RWPE1 (cell line): ENCODE measurements at regions not wholly inside any gene's neighbourhood (a gene's known extent, or its start where the extent isn't known, plus 50 kb on each side); places are given as distances from the start of the nearest gene placed in this dataset.

Experiments
- CTCF ChIA-PET: fragments of 350-600 bp; sonication (Branson Sonifier 250); formaldehyde crosslinking; extraction: SDS; loops from one replicate; lab custom pipeline; 2021; lab: Yijun Ruan, JAX
- POLR2A ChIA-PET: fragments of 400-600 bp; formaldehyde crosslinking; extraction: SDS; loops from one replicate; lab custom pipeline; 2020; ENCODE audit warnings: antibody characterized with exemption; ENCODE audit not compliant: low non-redundant PET; lab: Yijun Ruan, JAX
- DNase-seq: peaks from one replicate; pipeline ENCODE4 v3.0.0; 2012; ENCODE audit warnings: low spot score
- H3K27ac ChIP-seq: fragments of 450-650 bp; 2 replicates; pipeline ENCODE4 v1.5.1; 2017
- CTCF ChIP-seq: fragments of 450-650 bp; conservative IDR thresholded peaks from 2 replicates; pipeline ENCODE4 v1.5.1; 2017; ENCODE audit warnings: low read depth, mild to moderate bottlenecking

DNA sequence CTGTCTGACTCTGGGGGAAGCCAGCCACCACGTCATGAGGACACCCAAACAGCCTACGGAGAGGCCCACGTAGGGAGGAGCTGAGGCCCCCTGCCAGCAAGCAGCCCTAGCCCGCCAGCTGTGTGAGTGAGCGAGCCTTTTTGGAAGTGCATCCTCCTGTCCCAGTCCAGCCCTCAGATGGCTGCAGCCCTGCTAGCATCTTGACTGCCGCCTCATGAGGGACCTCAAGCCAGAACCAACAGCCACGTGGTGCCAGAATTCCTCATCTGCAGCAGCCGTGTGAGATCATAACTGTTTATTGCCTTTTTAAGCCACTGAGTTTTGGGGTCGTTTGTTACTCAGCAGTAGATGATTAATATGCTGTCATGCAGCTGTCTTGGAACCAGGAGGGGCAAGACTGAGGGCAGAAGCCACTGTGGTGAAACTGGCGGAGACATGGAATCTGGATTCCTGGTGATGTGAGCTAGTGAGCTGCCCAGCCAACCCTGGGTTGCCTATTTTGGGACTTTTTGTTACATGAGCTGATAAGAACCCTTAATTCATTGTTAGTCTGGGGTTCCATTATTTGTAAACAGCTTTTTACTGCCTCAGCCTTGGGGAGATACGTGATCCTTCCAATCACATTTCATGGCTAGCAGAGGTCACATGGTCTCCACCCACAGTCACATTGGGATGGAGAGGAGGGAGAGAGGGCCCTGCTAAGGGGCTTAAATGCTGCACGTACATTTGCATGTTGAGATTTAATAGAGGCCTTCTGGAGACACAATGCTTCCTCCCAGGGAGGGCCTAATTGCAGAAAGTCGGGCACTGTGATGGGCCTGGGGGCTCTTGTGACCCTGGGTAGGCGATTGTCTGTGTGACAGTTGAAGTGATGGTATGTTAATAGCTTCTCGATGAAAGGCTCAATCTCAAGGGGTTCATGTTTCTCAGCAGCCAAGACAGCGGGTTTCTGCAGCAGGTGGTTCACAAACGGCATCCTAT lies 73.8 kb downstream of the RPLP1 start:
- POLR2A ChIA-PET, result no interaction called here
- no peak for DNase-seq
- no peak for TF ChIP-seq CTCF
- H3K27ac ChIP-seq, result no peak overlapping the region
- CTCF ChIA-PET, result no interaction called here

DNA sequence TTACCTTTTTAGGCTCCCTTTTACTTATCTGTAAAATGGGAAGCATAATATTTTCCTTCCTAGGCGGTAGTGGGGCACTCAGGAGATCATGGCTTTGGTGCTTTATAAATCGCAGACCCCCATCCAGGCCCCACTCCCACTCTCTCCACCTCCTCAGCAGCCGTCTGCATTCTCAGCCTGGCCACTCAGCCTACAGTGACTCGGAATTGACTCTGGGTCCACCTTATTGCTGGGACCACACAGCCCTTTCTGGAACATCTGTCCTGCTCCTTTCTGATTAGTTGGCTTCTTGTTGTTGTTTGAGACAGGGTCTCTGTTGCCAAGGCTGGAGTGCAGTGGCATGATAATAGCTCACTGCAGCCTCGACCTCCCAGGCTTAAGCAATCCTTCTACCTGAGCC lies 76.5 kb downstream of the RPLP1 start:
- ChIA-PET POLR2A (no interaction called here), CTCF (no interaction called here)

DNA sequence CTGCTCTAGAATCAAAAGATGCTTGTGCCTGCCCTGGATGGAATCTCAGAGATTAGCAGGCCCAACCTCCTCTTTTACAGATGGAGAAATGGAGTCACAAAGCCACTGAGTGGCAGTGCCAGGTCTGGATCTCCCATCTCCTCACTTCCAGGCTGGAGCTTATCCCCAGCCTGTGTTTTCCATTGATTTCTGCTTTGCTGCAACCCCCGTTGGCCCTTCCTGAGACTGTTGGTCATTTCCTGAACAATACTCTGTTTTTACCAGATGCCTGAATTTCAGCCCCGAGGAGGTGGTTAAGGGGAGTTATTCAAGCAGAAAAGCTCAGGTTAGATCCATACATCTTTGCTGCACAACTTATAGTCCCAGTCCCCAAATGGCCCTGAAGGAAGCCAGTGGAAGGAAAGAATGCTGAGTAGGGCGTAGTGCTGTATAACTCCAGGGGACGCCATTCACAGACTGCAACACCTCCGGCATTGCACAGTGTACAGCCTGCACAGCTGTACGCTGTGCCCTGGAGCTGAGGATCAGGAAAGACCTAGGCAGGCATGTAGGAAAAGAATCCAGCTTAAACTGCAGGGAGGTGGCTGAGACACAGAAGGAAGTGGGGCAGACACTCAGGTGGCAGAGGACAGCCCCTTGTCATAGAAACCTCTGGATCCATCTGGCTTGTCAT lies 77.5 kb downstream of the RPLP1 start:
- CTCF ChIA-PET, result interaction anchor here (0.9 kb wide), 1 partner anchor 11 kb away, joined by 4 read pairs; no protein-coding TSS in a partner anchor
- DNase-seq, result no peak
- no peak overlapping the region for H3K27ac ChIP-seq
- POLR2A ChIA-PET, result no interaction called here
- TF ChIP-seq CTCF, result no peak

More for the DNA sequence above, 76.5 kb downstream of the RPLP1 start:
- no peak for DNase-seq
- TF ChIP-seq CTCF, result no peak
- no peak overlapping the region for H3K27ac ChIP-seq

GRCh38 chr15:69530991-69531664 lies 78.5 kb downstream of the RPLP1 start:
- no peak for TF ChIP-seq CTCF
- H3K27ac ChIP-seq, result no peak overlapping the region
- CTCF ChIA-PET, result interaction anchor here (0.7 kb wide), 1 partner anchor 959 kb away, joined by 3 read pairs; no protein-coding TSS in a partner anchor
- POLR2A ChIA-PET, result no interaction called here
- no peak for DNase-seq

DNA sequence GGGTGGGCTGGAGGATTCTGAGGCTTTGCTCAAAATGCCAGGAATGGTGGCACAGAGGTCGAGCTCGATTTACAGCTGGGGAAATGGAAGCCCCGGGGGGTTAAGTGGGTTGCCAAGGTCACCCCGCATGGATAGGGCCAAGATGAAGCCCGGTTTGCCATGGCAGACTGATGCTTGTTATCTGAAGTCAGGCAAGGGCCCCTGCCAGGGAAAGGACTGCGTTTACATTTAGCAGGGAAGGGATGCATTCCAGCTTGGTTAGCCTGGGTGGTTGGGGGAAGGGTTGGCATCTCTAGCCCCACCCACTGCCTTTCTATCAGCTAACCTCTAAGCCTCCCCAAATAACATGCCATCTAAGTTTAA lies 79.0 kb downstream of the RPLP1 start:
- CTCF ChIA-PET, result interaction anchor here (0.6 to 0.7 kb wide), 2 partner anchors 142 to 958 kb away, joined by 3 to 4 read pairs; no protein-coding TSS in a partner anchor
- POLR2A ChIA-PET, result no interaction called here
- TF ChIP-seq CTCF, result no peak
- no peak for DNase-seq
- no peak overlapping the region for H3K27ac ChIP-seq

- H3K27ac ChIP-seq, result no peak overlapping the region
- no peak for DNase-seq
- ChIA-PET CTCF (interaction anchor here (0.5 to 0.6 kb wide), 2 partner anchors 142 to 956 kb away, joined by 4 read pairs; no protein-coding TSS in a partner anchor), POLR2A (no interaction called here)
- TF ChIP-seq CTCF, result no peak
These were observed 79.4 kb downstream of the RPLP1 start for GRCh38 chr15:69532066-69532465.
